Hippocampal formation (tissue), 2 donors: ENCODE measurements at regions not wholly inside any gene's neighbourhood (a gene's known extent, or its start where the extent isn't known, plus 50 kb on each side); places are given as distances from the start of the nearest gene placed in this dataset.

Source experiments
- DNase-seq, 2 donors: peaks; one replicate each; lab custom pipeline; 2025; lab: John Stamatoyannopoulos, UW

GRCh38 chr2:14348247-14348646 is 284.3 kb upstream of the LRATD1 start:
- DNase-seq: peak in 1 of 2 donors; percentile 5

- DNase-seq: no peak
Measured at GRCh38 chr2:14350856-14351255, 281.7 kb upstream of the LRATD1 start.

- no peak for DNase-seq
Measured at GRCh38 chr2:14352067-14352466, 280.4 kb upstream of the LRATD1 start.

GRCh38 chr2:14354231-14354630 is 278.3 kb upstream of the LRATD1 start:
- DNase-seq: no peak

- no peak for DNase-seq
Measured at GRCh38 chr2:14355102-14355501, 277.4 kb upstream of the LRATD1 start.

- DNase-seq: no peak
Measured at GRCh38 chr2:14358339-14358738, 274.2 kb upstream of the LRATD1 start.

GRCh38 chr2:14358774-14359173 is 273.7 kb upstream of the LRATD1 start:
- no peak for DNase-seq

- no peak for DNase-seq
Measured at GRCh38 chr2:14363137-14363536, 269.4 kb upstream of the LRATD1 start.

- DNase-seq: no peak
Measured at GRCh38 chr2:14363976-14364375, 268.5 kb upstream of the LRATD1 start.

GRCh38 chr2:14364471-14364870 is 268.0 kb upstream of the LRATD1 start:
- DNase-seq: no peak

GRCh38 chr2:14385043-14385442 is 247.5 kb upstream of the LRATD1 start:
- no peak for DNase-seq

- DNase-seq: no peak
Measured at GRCh38 chr2:14387332-14387731, 245.2 kb upstream of the LRATD1 start.

GRCh38 chr2:14388724-14389123 is 243.8 kb upstream of the LRATD1 start:
- DNase-seq: no peak

GRCh38 chr2:14396533-14397083 is 235.9 kb upstream of the LRATD1 start:
- no peak for DNase-seq

GRCh38 chr2:14398641-14399040 is 233.9 kb upstream of the LRATD1 start:
- DNase-seq: no peak

- no peak for DNase-seq
Measured at GRCh38 chr2:14401873-14402272, 230.6 kb upstream of the LRATD1 start.

GRCh38 chr2:14408695-14409094 is 223.8 kb upstream of the LRATD1 start:
- no peak for DNase-seq

- no peak for DNase-seq
Measured at GRCh38 chr2:14417551-14417950, 215.0 kb upstream of the LRATD1 start.

- no peak for DNase-seq
Measured at GRCh38 chr2:14418115-14418514, 214.4 kb upstream of the LRATD1 start.

GRCh38 chr2:14420851-14421250 is 211.7 kb upstream of the LRATD1 start:
- no peak for DNase-seq

- DNase-seq: no peak
Measured at GRCh38 chr2:14422426-14422825, 210.1 kb upstream of the LRATD1 start.

GRCh38 chr2:14423145-14423906 is 209.2 kb upstream of the LRATD1 start:
- no peak for DNase-seq

GRCh38 chr2:14424478-14425390 is 207.8 kb upstream of the LRATD1 start:
- DNase-seq: no peak
